ENCODE measurements at regions not wholly inside any gene's neighbourhood (a gene's known extent, or its start where the extent isn't known, plus 50 kb on each side); places are given as distances from the start of the nearest gene placed in this dataset.
A peak's percentile ranks its signal among the peaks of the same experiment; 100 is the strongest.

DNA sequence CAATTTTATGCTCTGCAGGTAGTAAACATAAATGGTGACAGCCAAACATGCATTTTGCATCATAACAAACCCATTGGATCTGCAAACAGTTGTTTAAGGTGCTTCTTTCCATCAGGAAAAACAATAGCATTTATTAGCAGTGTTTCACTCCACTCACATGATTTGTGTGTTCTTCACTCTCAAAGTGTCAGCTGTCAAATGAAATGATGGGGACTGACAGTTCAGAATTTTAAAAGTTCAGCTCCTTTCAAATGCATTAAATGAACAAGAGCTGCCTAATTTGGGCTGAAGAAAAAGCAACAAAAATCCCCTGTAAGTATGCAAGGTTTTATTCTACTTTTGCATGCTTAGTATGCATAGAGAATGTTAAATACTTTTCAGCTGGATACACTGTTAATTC lies 145.2 kb upstream of the CDIN1 start:
- peak overlapping the region; percentile 21; the same call in 1 of the 2 replicates for H2BK120ac ChIP-seq (ENCODE audit: low read depth, low read length)
- H3K27me3 ChIP-seq (ENCODE audit: control insufficient read depth, insufficient read depth, low read length), result no peaks in the 10 kb centered on the region
- H2AFZ ChIP-seq (replicated peaks; ENCODE audit: low read length, poor library complexity), result no peak overlapping the region
- H3K4ac ChIP-seq (ENCODE audit: low read depth, low read length), result no peak overlapping the region
- intact Hi-C loops (cut with micrococcal nuclease) (no loop called here), in situ Hi-C loops (cut with MboI; ENCODE audit: low sequenced_read_pairs) (loop anchor here (5.0 kb wide), 1 partner anchor 33 kb away; no protein-coding TSS in a partner anchor), dilution Hi-C loops (cut with HindIII; ENCODE audit: low sequenced_read_pairs, unreplicated experiment) (no loop called here)
- H4K91ac ChIP-seq (ENCODE audit: insufficient read depth, low read depth, low read length), result no peak overlapping the region
- no peaks in the 10 kb centered on the region for H3K36me3 ChIP-seq (ENCODE audit: control insufficient read depth, insufficient read depth, low read length)
- no peak overlapping the region for H3K18ac ChIP-seq (ENCODE audit: low read depth, low read length)
- DNase-seq (no peak), ATAC-seq (ENCODE audit: low read depth) (no peak)
- no peak overlapping the region for H3K4me3 ChIP-seq (ENCODE audit: insufficient read depth, low read depth, low read length)
- no peak overlapping the region for H4K8ac ChIP-seq (ENCODE audit: low read depth in 2 of 2, low read length in 2 of 2)
- H3K9me1 ChIP-seq (ENCODE audit: insufficient read depth, low read length), result no peaks in the 10 kb centered on the region
- H2AK9ac ChIP-seq (replicated peaks; ENCODE audit: low read depth, low read length, poor library complexity), result no peak overlapping the region
- no peak for TF ChIP-seq BHLHE40 (IDR thresholded peaks at IDR 0.05; ENCODE audit: low read depth, low read length)
- no peak for TF ChIP-seq MAZ (IDR thresholded peaks at IDR 0.05; ENCODE audit: borderline replicate concordance, low read depth, low read length)
- TF ChIP-seq, protein P1, sequence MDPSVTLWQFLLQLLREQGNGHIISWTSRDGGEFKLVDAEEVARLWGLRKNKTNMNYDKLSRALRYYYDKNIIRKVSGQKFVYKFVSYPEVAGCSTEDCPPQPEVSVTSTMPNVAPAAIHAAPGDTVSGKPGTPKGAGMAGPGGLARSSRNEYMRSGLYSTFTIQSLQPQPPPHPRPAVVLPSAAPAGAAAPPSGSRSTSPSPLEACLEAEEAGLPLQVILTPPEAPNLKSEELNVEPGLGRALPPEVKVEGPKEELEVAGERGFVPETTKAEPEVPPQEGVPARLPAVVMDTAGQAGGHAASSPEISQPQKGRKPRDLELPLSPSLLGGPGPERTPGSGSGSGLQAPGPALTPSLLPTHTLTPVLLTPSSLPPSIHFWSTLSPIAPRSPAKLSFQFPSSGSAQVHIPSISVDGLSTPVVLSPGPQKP (IDR thresholded peaks at IDR 0.05; ENCODE audit: borderline replicate concordance, low read depth, low read length), result no peak
- TF ChIP-seq SMC3 (IDR thresholded peaks at IDR 0.05; ENCODE audit: low read depth, low read length), result no peak
- TF ChIP-seq NFE2L2 (IDR thresholded peaks at IDR 0.05; ENCODE audit: low read depth, low read length), result no peak
- TF ChIP-seq RFX5 (IDR thresholded peaks at IDR 0.05; ENCODE audit: low read depth, low read length), result no peak
- TF ChIP-seq MAFK (IDR thresholded peaks at IDR 0.05; ENCODE audit: low read depth, low read length), result no peak
- TF ChIP-seq MXI1 (IDR thresholded peaks at IDR 0.05; ENCODE audit: borderline replicate concordance, low read depth, low read length), result no peak
- TF ChIP-seq CHD1 (IDR thresholded peaks at IDR 0.05; ENCODE audit: low read depth, low read length), result no peak
- TF ChIP-seq CEBPB (IDR thresholded peaks at IDR 0.05; ENCODE audit: low read depth, low read length), result no peak
- no peak for TF ChIP-seq RCOR1 (IDR thresholded peaks at IDR 0.05; ENCODE audit: insufficient replicate concordance, low read length)
- TF ChIP-seq POLR2A (IDR thresholded peaks at IDR 0.05; ENCODE audit: low read depth, low read length), result no peak
- TF ChIP-seq FOS (IDR thresholded peaks at IDR 0.05; ENCODE audit: low read depth, low read length), result no peak
- TF ChIP-seq, protein P2, sequence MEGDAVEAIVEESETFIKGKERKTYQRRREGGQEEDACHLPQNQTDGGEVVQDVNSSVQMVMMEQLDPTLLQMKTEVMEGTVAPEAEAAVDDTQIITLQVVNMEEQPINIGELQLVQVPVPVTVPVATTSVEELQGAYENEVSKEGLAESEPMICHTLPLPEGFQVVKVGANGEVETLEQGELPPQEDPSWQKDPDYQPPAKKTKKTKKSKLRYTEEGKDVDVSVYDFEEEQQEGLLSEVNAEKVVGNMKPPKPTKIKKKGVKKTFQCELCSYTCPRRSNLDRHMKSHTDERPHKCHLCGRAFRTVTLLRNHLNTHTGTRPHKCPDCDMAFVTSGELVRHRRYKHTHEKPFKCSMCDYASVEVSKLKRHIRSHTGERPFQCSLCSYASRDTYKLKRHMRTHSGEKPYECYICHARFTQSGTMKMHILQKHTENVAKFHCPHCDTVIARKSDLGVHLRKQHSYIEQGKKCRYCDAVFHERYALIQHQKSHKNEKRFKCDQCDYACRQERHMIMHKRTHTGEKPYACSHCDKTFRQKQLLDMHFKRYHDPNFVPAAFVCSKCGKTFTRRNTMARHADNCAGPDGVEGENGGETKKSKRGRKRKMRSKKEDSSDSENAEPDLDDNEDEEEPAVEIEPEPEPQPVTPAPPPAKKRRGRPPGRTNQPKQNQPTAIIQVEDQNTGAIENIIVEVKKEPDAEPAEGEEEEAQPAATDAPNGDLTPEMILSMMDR (conservative IDR thresholded peaks at IDR 0.05; ENCODE audit: low read depth, low read length), result no peak
- TF ChIP-seq, protein P3, sequence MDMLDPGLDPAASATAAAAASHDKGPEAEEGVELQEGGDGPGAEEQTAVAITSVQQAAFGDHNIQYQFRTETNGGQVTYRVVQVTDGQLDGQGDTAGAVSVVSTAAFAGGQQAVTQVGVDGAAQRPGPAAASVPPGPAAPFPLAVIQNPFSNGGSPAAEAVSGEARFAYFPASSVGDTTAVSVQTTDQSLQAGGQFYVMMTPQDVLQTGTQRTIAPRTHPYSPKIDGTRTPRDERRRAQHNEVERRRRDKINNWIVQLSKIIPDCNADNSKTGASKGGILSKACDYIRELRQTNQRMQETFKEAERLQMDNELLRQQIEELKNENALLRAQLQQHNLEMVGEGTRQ (IDR thresholded peaks at IDR 0.05; ENCODE audit: low read depth, low read length), result no peak
- no peak for TF ChIP-seq RAD21 (IDR thresholded peaks at IDR 0.05; ENCODE audit: low read length)
- no peak overlapping the region for H2BK15ac ChIP-seq (ENCODE audit: low read depth, low read length)
- no peak overlapping the region for H3K56ac ChIP-seq (ENCODE audit: extremely low read depth, insufficient read depth, low read length)
- H3K14ac ChIP-seq (replicated peaks; ENCODE audit: low read depth, low read length), result no peak overlapping the region
- H3K4me2 ChIP-seq (ENCODE audit: low read depth, low read length), result no peak overlapping the region
- H3K4me1 ChIP-seq (ENCODE audit: control insufficient read depth, insufficient read depth, low read length), result peaks cover 6% of the 10 kb centered on the region; the same call in 1 of the 2 replicates
- H3K9ac ChIP-seq (ENCODE audit: low read depth, low read length), result no peak overlapping the region
- H3K79me1 ChIP-seq (ENCODE audit: low read depth in 1 of 2, low read length in 2 of 2), result no peaks in the 10 kb centered on the region
- H3K23ac ChIP-seq (ENCODE audit: low read depth, low read length), result no peak overlapping the region
- peak overlapping the region; percentile 76; the same call in 1 of the 2 replicates for H2BK20ac ChIP-seq (ENCODE audit: low read depth, low read length)
- H2BK5ac ChIP-seq (ENCODE audit: low read depth, low read length, poor library complexity, severe bottlenecking), result no peak overlapping the region
- no peaks in the 10 kb centered on the region for H4K20me1 ChIP-seq (ENCODE audit: insufficient read depth, low read length)
- CTCF ChIA-PET, result interaction anchor here (0.6 to 0.7 kb wide), 2 partner anchors 27 to 1626 kb away, joined by 3 to 6 read pairs; no protein-coding TSS in a partner anchor
- H2AK5ac ChIP-seq (ENCODE audit: low read depth, low read length), result no peak overlapping the region
- no TSS peak for BruUV-seq (replicated peaks)
- POLR2A ChIA-PET (ENCODE audit: unreplicated experiment), result no interaction called here
- H4K5ac ChIP-seq (ENCODE audit: low read depth, low read length), result no peak overlapping the region
- no peak overlapping the region for H3K27ac ChIP-seq (ENCODE audit: insufficient read depth, low read length)
- no peaks in the 10 kb centered on the region for H3K9me3 ChIP-seq (ENCODE audit: control insufficient read depth, insufficient read depth, low read length)

Data from IMR-90 (cell line).